Psoas muscle (tissue), 7 donors: ENCODE measurements at regions not wholly inside any gene's neighbourhood (a gene's known extent, or its start where the extent isn't known, plus 50 kb on each side); places are given as distances from the start of the nearest gene placed in this dataset.

Experiments
- ATAC-seq, 4 donors: fragments of 200-7000 bp; cut with Tn5 transposase; one replicate each; pipeline ENCODE4 v1.9.1; 2020; ENCODE audit warnings: moderate library complexity in 3 of 4, mild to moderate bottlenecking in 2 of 4
- DNase-seq, 2 donors: peaks; one replicate each; pipeline ENCODE4 v3.0.0-alpha.2; 2020
- H3K27ac ChIP-seq: fragments of 200-600 bp; one replicate; pipeline ENCODE4 v1.8.0; 2022
- H3K27me3 ChIP-seq, 3 donors: fragments of 200-600 bp in 1 of 3; one replicate each; pipeline versions ENCODE4 v1.6.1 to v1.8.0; 2013 to 2022; ENCODE audit warnings: low read length in 2 of 3, mild to moderate bottlenecking in 2 of 3, moderate library complexity in 1 of 3; ENCODE audit not compliant: insufficient read depth in 3 of 3
- H3K36me3 ChIP-seq, 2 donors: fragments of 200-600 bp in 1 of 2; one replicate each; pipeline versions ENCODE4 v1.6.1 to v1.8.0; 2013 to 2022; ENCODE audit warnings: low read depth in 1 of 2, mild to moderate bottlenecking in 1 of 2, moderate library complexity in 1 of 2; ENCODE audit not compliant: insufficient read depth in 1 of 2
- H3K4me1 ChIP-seq: fragments of 200-600 bp; one replicate; pipeline ENCODE4 v1.8.0; 2022
- H3K4me3 ChIP-seq: fragments of 200-600 bp; one replicate; pipeline ENCODE4 v1.8.0; 2022; ENCODE audit warnings: mild to moderate bottlenecking
- H3K9me3 ChIP-seq: fragments of 200-600 bp; one replicate; pipeline ENCODE4 v1.8.0; 2022
- WGBS, 3 donors: extraction: QIAGEN DNeasy Blood & Tissue Kit; methylation state at CpG; one replicate each; pipeline versions ENCODE4 v1.1.6 to v1.1.7; 2013; 5-methylcytosine and 5-hydroxymethylcytosine counted together
- intact Hi-C, 2 donors: fragments of 100-400 bp; cut with DNase I; formaldehyde crosslinking; loops; one replicate each; pipeline versions ENCODE4 v1.11.0 to v1.14.2; 2022
- TF ChIP-seq, protein P1 (sequence below): fragments of 200-600 bp; IDR thresholded peaks from one replicate; pipeline ENCODE4 v1.8.0; 2022; ENCODE audit warnings: antibody characterized with exemption
- donor health status: healthy with polysubstance abuse.
- donor health status: DM: no; HTN: no; CAD: no; lungs with moderate emphysema.
- donor health status: Bipolar disorder and iron deficiency.
- donor health status: healthy.
- donor health status: DM: yes; HTN: yes; CAD: no.
- donor health status: DM: no; HTN: no; CAD: no.
- donor health status: DM: yes; HTN: yes; CAD: no.

DNA sequence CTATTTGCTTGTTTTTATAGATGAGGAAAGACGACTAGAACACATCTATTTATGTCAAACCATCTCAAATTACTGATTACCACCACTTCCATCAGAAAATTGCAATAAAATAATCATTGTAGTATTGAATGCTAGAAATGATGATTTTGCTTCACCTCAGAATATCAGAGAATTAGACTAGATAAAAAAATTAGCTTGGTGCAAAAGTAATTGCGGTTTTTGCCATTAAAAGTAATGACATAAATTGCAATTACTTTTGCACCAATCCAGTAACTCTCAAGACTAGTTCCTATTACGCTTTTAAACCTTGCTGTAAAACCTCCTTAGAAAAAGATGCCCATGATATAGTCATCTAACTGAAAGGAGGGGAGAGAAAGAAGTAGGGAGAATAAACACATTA, 556.7 kb upstream of the GRIN3A start:
- Histone ChIP-seq H3K27ac (no peak overlapping the region), H3K4me1 (no peaks in the 10 kb centered on the region), H3K9me3 (no peaks in the 10 kb centered on the region), H3K27me3 (no peaks in the 10 kb centered on the region), H3K4me3 (no peak overlapping the region), H3K36me3 (no peaks in the 10 kb centered on the region)
- intact Hi-C loops = no loop called here
- DNase-seq = no peak
- ATAC-seq = no peak
- TF ChIP-seq, protein P1, sequence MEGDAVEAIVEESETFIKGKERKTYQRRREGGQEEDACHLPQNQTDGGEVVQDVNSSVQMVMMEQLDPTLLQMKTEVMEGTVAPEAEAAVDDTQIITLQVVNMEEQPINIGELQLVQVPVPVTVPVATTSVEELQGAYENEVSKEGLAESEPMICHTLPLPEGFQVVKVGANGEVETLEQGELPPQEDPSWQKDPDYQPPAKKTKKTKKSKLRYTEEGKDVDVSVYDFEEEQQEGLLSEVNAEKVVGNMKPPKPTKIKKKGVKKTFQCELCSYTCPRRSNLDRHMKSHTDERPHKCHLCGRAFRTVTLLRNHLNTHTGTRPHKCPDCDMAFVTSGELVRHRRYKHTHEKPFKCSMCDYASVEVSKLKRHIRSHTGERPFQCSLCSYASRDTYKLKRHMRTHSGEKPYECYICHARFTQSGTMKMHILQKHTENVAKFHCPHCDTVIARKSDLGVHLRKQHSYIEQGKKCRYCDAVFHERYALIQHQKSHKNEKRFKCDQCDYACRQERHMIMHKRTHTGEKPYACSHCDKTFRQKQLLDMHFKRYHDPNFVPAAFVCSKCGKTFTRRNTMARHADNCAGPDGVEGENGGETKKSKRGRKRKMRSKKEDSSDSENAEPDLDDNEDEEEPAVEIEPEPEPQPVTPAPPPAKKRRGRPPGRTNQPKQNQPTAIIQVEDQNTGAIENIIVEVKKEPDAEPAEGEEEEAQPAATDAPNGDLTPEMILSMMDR = no peak
- 68 to 73% (median 71%) methylated on average over 3 of the region's 3 CpGs for WGBS, 3 donors

DNA sequence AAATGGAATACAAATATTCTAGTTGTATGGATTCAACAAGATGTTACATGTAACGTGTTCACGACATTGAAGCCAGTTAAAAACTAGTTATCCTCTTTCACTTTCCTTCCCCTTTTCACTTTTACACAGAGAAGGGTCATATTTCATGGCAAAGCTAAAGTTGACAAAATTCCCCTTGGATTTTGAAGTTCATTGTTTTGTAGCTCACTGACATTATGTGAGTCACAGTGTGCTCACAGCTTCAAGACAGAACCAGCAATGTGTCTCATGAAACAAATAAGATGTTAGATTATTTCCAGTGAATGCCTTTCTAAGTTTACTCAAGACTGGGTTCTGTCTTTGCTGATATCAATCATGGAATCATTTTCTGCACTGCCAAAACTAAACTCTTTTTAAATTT, 535.5 kb upstream of the GRIN3A start:
- H3K4me3 ChIP-seq = no peak overlapping the region
- no peaks in the 10 kb centered on the region for H3K27me3 ChIP-seq
- H3K36me3 ChIP-seq = no peaks in the 10 kb centered on the region
- no peaks in the 10 kb centered on the region for H3K9me3 ChIP-seq
- DNase-seq = no peak
- no peak for ATAC-seq
- TF ChIP-seq, protein P1 = no peak
- 13 to 30% (median 25%) methylated on average over 2 of the region's 2 CpGs for WGBS, 3 donors
- H3K27ac ChIP-seq = no peak overlapping the region
- no peaks in the 10 kb centered on the region for H3K4me1 ChIP-seq
- intact Hi-C loops = no loop called here

DNA sequence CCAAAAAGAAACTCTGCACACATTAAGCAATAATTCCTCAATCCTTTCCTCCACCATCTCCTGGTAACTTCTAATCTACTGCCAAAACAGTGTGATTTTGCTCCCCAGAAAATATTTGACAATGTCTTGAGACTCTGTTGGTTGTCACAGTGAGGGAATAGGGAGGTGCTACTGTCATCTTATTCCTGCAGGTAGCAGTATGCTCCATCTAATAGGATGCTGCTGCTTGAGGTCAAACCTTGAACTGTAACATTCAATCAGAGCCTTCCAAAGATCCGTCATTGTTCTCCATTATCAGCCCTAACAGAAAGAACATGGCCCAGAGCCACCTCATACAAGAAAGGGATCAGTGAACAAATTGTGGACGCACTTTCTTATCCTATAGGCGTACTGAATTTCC, 514.7 kb upstream of the GRIN3A start:
- no peaks in the 10 kb centered on the region for H3K27me3 ChIP-seq
- intact Hi-C loops = no loop called here
- H3K36me3 ChIP-seq = no peaks in the 10 kb centered on the region
- TF ChIP-seq, protein P1 = no peak
- H3K4me1 ChIP-seq = no peaks in the 10 kb centered on the region
- DNase-seq (no peak), ATAC-seq (no peak)
- no peak overlapping the region for H3K4me3 ChIP-seq
- WGBS, 3 donors = 81 to 87% (median 87%) methylated on average over 3 of the region's 3 CpGs
- H3K27ac ChIP-seq = no peak overlapping the region
- H3K9me3 ChIP-seq = no peaks in the 10 kb centered on the region

DNA sequence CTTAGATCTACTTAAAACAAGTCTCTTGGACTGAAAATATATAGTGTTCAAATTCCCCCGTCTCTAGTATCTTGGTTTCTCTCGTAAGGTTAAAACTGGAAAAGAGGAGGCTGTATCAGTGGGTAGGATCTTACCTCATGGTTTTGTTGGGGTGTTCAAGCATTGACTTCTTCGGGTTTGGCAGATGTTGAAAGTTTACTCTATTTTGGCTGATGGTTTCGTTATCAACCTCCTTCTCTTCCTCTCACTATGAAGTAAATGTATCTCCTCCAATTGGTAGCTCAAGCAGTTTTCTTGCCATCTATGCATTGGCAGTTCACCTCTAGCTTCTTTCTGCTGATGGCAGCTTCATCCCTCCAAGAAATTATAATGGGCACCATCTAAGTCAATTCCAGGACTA, 506.5 kb upstream of the GRIN3A start:
- TF ChIP-seq, protein P1 = no peak
- no peaks in the 10 kb centered on the region for H3K27me3 ChIP-seq
- intact Hi-C loops = no loop called here
- H3K36me3 ChIP-seq = no peaks in the 10 kb centered on the region
- DNase-seq (no peak), ATAC-seq (no peak)
- no peaks in the 10 kb centered on the region for H3K4me1 ChIP-seq
- 84 to 94% (median 88%) methylated on average over 4 of the region's 4 CpGs for WGBS, 3 donors
- no peak overlapping the region for H3K4me3 ChIP-seq
- no peaks in the 10 kb centered on the region for H3K9me3 ChIP-seq
- no peak overlapping the region for H3K27ac ChIP-seq

DNA sequence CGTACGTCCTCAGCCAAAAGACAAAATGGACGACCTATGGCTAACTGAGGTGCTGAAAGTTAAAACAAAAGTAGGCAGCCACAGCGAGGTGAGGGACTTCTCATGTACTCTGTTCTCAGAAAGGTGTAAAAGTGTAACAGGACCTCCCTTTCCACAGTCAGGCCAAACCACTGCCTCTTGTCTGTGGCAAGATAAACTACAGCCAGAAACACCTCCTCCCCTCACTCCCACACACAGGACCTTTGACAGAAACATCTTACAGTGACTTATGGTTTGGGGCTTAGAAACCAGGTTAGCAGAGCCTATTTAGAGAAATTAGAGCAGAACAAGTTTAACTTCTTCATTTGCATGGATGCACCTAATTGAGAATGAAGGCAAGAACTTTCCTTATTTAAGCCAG, 499.1 kb upstream of the GRIN3A start:
- TF ChIP-seq, protein P1 = no peak
- intact Hi-C loops = no loop called here
- Histone ChIP-seq H3K4me3 (no peak overlapping the region), H3K4me1 (no peaks in the 10 kb centered on the region), H3K27me3 (no peaks in the 10 kb centered on the region), H3K36me3 (no peaks in the 10 kb centered on the region), H3K9me3 (no peaks in the 10 kb centered on the region), H3K27ac (no peak overlapping the region)
- no peak for ATAC-seq
- 58 to 68% (median 62%) methylated on average over 4 of the region's 4 CpGs for WGBS, 3 donors
- no peak for DNase-seq
